ENCODE measurements at regions not wholly inside any gene's neighbourhood (a gene's known extent, or its start where the extent isn't known, plus 50 kb on each side); places are given as distances from the start of the nearest gene placed in this dataset.

DNA sequence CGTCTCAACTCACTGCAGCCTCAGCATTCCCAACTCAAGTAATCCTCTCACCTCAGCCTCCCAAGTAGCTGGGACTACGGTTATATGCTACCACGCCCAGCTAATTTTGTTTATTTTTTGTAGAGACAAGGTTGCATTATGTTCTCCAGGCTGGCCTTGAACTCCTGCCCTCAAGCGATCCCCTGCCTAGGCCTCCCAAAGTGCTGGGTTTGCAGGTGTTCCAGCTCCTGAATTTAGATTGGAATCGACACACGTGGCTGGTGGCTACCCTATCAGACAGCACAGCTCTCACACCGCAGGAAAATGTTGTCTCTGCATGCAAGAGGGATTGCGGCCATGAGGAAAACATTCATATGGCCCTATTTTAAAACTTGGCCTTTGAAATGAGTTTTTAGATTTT is 76.7 kb upstream of the GALNT2 start (continued):
- TF ChIP-seq HDAC6 (IDR thresholded peaks at IDR 0.05; ENCODE audit: low read depth, low read length) (no peak), TEAD4 (IDR thresholded peaks at IDR 0.05; ENCODE audit: low read depth, low read length) (no peak), MAFK (IDR thresholded peaks at IDR 0.05; ENCODE audit: low read depth, low read length) (no peak), POLR2A (IDR thresholded peaks at IDR 0.05; ENCODE audit: control extremely low read depth in 1 of 2, low read depth in 2 of 2, low read length in 2 of 2) (no peak), EP300 (IDR thresholded peaks at IDR 0.05; ENCODE audit: borderline replicate concordance in 1 of 2, low read depth in 2 of 2, low read length in 2 of 2) (no peak), GABPA (IDR thresholded peaks at IDR 0.05; ENCODE audit: borderline replicate concordance, insufficient read depth, low read length) (no peak)
- TF ChIP-seq, protein P1, sequence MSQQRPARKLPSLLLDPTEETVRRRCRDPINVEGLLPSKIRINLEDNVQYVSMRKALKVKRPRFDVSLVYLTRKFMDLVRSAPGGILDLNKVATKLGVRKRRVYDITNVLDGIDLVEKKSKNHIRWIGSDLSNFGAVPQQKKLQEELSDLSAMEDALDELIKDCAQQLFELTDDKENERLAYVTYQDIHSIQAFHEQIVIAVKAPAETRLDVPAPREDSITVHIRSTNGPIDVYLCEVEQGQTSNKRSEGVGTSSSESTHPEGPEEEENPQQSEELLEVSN (IDR thresholded peaks at IDR 0.05) = no peak
